Stimulated activated CD8-positive, alpha-beta memory T cell treated with anti-CD3 and anti-CD28 coated beads, Interleukin-4, amount 100 ng/mL, for 48 hours (primary cell): ENCODE measurements at regions not wholly inside any gene's neighbourhood (a gene's known extent, or its start where the extent isn't known, plus 50 kb on each side); places are given as distances from the start of the nearest gene placed in this dataset.
"Not testable (repeated sequence)": the region's sequence is repeated elsewhere in the genome, so short reads cannot be mapped to it uniquely, and the experiment has no call there.

ENCODE experiments used
- DNase-seq: peaks from one replicate; pipeline ENCODE4 v3.0.0-alpha.2; 2020

GRCh38 chr20:29566901-29567635, 1690.4 kb upstream of the DEFB115 start:
- DNase-seq: not testable (repeated sequence)

GRCh38 chr20:29567671-29568070, 1689.8 kb upstream of the DEFB115 start:
- DNase-seq: not testable (repeated sequence)

- not testable (repeated sequence) for DNase-seq
Measured at GRCh38 chr20:29570126-29570525, 1687.3 kb upstream of the DEFB115 start.

- not testable (repeated sequence) for DNase-seq
Measured at GRCh38 chr20:29589530-29589929, 1667.9 kb upstream of the DEFB115 start.

GRCh38 chr20:29604163-29604562, 1653.3 kb upstream of the DEFB115 start:
- DNase-seq: not testable (repeated sequence)

GRCh38 chr20:29606171-29606570, 1651.3 kb upstream of the DEFB115 start:
- DNase-seq: not testable (repeated sequence)

GRCh38 chr20:29629395-29629794, 1628.1 kb upstream of the DEFB115 start:
- not testable (repeated sequence) for DNase-seq
